NT2/D1 (cell line): ENCODE measurements at regions not wholly inside any gene's neighbourhood (a gene's known extent, or its start where the extent isn't known, plus 50 kb on each side); places are given as distances from the start of the nearest gene placed in this dataset.

Experiments used
- DNase-seq: peaks from one replicate; pipeline ENCODE4 v3.0.0-alpha.2; 2011; ENCODE audit warnings: low read depth, low spot score
- H3K27me3 ChIP-seq: 2 replicates; pipeline ENCODE4 v1.6.0; 2011; ENCODE audit warnings: mild to moderate bottlenecking; ENCODE audit not compliant: insufficient read length, insufficient read depth
- H3K36me3 ChIP-seq: 2 replicates; pipeline ENCODE4 v1.6.1; 2011; ENCODE audit warnings: mild to moderate bottlenecking, low read length, mixed read lengths; ENCODE audit not compliant: insufficient read depth, insufficient read length
- H3K4me1 ChIP-seq: 2 replicates; pipeline ENCODE4 v1.5.1; 2011; ENCODE audit not compliant: insufficient read depth, insufficient read length
- H3K4me3 ChIP-seq: 2 replicates; pipeline ENCODE4 v1.5.1; 2011; ENCODE audit warnings: low read depth; ENCODE audit not compliant: insufficient read length
- H3K9ac ChIP-seq: 2 replicates; pipeline ENCODE4 v1.6.0; 2011; ENCODE audit warnings: low read depth; ENCODE audit not compliant: insufficient read length
- H3K9me3 ChIP-seq: 2 replicates; pipeline ENCODE4 v1.5.1; 2011; ENCODE audit warnings: mild to moderate bottlenecking, low read length; ENCODE audit not compliant: insufficient read depth
- SUZ12 ChIP-seq: IDR thresholded peaks from 2 replicates; pipeline ENCODE4 v1.6.1; 2011; ENCODE audit not compliant: insufficient read length, insufficient read depth; ENCODE audit errors: extremely low read depth
- YY1 ChIP-seq: IDR thresholded peaks from 2 replicates; pipeline ENCODE4 v1.6.1; 2011; ENCODE audit not compliant: insufficient read length, insufficient read depth
- ZNF274 ChIP-seq: IDR thresholded peaks from 2 replicates; pipeline ENCODE4 v1.6.1; 2011; ENCODE audit warnings: mild to moderate bottlenecking, low read depth, low read length

- Histone ChIP-seq H3K36me3 (no peaks in the 10 kb centered on the region), H3K4me1 (peaks cover 3% of the 10 kb centered on the region), H3K27me3 (no peaks in the 10 kb centered on the region), H3K9ac (no peak overlapping the region), H3K9me3 (no peaks in the 10 kb centered on the region), H3K4me3 (no peak overlapping the region)
- DNase-seq, result no peak
- TF ChIP-seq SUZ12 (no peak), YY1 (no peak), ZNF274 (no peak)
Measured at GRCh38 chr21:36601362-36601761, 97.6 kb upstream of the SIM2 start.

GRCh38 chr21:36602735-36603134 lies 96.2 kb upstream of the SIM2 start:
- Histone ChIP-seq H3K9me3 (no peaks in the 10 kb centered on the region), H3K9ac (no peak overlapping the region), H3K4me3 (no peak overlapping the region), H3K36me3 (no peaks in the 10 kb centered on the region), H3K27me3 (no peaks in the 10 kb centered on the region), H3K4me1 (peaks cover 3% of the 10 kb centered on the region)
- DNase-seq, result no peak
- no peak for TF ChIP-seq SUZ12
- no peak for TF ChIP-seq YY1
- no peak for TF ChIP-seq ZNF274

- no peaks in the 10 kb centered on the region for H3K27me3 ChIP-seq
- peaks cover 3% of the 10 kb centered on the region for H3K4me1 ChIP-seq
- no peak overlapping the region for H3K9ac ChIP-seq
- H3K9me3 ChIP-seq, result no peaks in the 10 kb centered on the region
- H3K4me3 ChIP-seq, result no peak overlapping the region
- no peaks in the 10 kb centered on the region for H3K36me3 ChIP-seq
- TF ChIP-seq SUZ12 (no peak), ZNF274 (no peak), YY1 (no peak)
- no peak for DNase-seq
Measured at GRCh38 chr21:36603221-36603620, 95.7 kb upstream of the SIM2 start.

- no peak for DNase-seq
- TF ChIP-seq YY1 (no peak), ZNF274 (no peak), SUZ12 (no peak)
- Histone ChIP-seq H3K9ac (no peak overlapping the region), H3K4me3 (no peak overlapping the region), H3K9me3 (peaks cover 13% of the 10 kb centered on the region), H3K27me3 (no peaks in the 10 kb centered on the region), H3K36me3 (no peaks in the 10 kb centered on the region), H3K4me1 (peaks cover 3% of the 10 kb centered on the region)
Measured at GRCh38 chr21:36605426-36605825, 93.5 kb upstream of the SIM2 start.

DNA sequence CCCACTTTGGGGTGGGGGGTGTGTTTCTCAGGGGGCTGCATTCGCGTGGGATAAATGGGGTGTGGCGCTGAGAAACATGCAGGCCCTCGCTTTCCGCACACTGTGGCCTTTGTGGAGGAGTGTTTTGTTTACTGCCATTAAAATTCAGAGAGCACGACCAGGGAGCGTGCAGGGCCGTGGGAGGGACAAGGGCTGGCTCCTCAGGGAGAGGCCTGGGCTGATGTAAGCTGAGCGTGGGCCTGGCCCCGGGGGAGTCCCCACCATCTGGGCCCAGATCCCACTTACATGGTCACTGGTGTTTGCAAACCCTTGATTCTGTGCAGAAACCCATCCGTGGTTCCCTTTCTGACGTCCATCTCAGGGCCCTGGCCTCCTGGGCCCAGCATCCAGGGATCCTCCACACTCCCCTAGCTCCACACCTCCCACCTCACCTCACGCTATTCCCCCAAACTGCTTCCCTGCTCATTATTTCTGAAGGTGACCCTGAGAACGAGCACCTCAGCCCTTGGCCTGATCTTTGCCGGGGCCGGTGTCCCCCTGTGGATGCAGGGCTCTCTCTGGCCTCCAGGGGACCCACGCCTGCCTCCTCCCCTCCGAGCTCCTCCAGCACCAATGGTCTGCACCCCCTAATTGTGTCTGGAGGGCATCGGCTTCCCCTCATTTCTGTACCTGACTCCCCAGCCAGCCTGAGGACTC lies 92.5 kb upstream of the SIM2 start:
- H3K4me3 ChIP-seq, result no peak overlapping the region
- H3K9me3 ChIP-seq, result peaks cover 13% of the 10 kb centered on the region
- peaks cover 3% of the 10 kb centered on the region for H3K4me1 ChIP-seq
- no peaks in the 10 kb centered on the region for H3K27me3 ChIP-seq
- no peaks in the 10 kb centered on the region for H3K36me3 ChIP-seq
- TF ChIP-seq ZNF274, result no peak
- no peak for TF ChIP-seq YY1
- TF ChIP-seq SUZ12, result no peak
- H3K9ac ChIP-seq, result no peak overlapping the region
- no peak for DNase-seq

GRCh38 chr21:36606983-36607325 lies 92.0 kb upstream of the SIM2 start:
- Histone ChIP-seq H3K9me3 (peaks cover 13% of the 10 kb centered on the region), H3K36me3 (no peaks in the 10 kb centered on the region), H3K27me3 (no peaks in the 10 kb centered on the region), H3K9ac (no peak overlapping the region), H3K4me3 (no peak overlapping the region), H3K4me1 (peaks cover 3% of the 10 kb centered on the region)
- DNase-seq, result no peak
- no peak for TF ChIP-seq YY1
- TF ChIP-seq ZNF274, result no peak
- no peak for TF ChIP-seq SUZ12

DNA sequence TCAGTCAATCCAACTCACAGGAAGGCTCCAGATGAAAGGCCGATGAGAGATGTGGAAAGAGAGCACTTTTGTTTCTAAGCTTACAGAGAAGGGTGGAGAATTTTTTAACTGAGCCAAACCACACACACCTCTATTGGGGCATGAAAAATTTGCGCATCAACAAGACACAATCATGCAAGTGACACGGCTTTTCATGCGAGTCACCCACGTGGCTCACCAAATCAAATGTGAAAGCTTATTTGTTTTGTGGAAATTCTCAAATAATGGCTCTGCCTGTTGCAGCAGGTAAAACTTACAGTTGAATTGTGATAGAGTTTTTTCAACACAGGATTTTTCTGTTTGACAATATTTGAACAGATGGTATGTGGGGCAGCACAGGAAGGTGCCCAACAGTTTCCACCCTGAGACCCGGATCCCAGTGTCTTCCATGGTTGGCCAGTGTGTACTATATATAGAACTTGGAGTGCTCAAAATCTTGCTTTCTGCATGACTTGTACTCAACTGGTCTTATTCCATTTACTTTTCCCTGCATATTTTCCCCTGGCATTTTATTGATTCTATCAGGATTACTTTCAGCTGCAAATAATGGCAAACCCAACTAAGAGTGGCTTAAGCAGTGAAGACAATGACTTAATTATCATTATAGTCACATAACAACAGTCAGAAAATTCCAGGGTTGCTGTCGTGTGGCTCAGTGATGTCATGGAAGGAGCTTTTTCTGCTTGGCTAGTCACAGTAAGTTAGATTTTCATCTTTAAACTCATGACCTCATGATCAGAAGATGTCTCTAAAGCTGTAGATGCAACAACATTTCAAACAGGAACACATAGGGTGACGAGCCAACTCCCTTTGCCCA lies 90.6 kb upstream of the SIM2 start:
- TF ChIP-seq SUZ12, result no peak
- TF ChIP-seq ZNF274, result no peak
- TF ChIP-seq YY1, result no peak
- Histone ChIP-seq H3K27me3 (no peaks in the 10 kb centered on the region), H3K9ac (no peak overlapping the region), H3K9me3 (peaks cover 13% of the 10 kb centered on the region), H3K36me3 (no peaks in the 10 kb centered on the region), H3K4me1 (peaks cover 3% of the 10 kb centered on the region), H3K4me3 (no peak overlapping the region)
- DNase-seq, result no peak
